Activated naive CD4-positive, alpha-beta T cell treated with anti-CD3 and anti-CD28 coated beads, Interleukin-2, amount 10 ng/mL, durations not matched to agents 7 days and 5 days (primary cell): ENCODE measurements at regions not wholly inside any gene's neighbourhood (a gene's known extent, or its start where the extent isn't known, plus 50 kb on each side); places are given as distances from the start of the nearest gene placed in this dataset.

ENCODE experiments used
- CTCF ChIA-PET: fragments of 350-600 bp; sonication (Branson Sonifier 250); formaldehyde crosslinking; loops from one replicate; lab custom pipeline; 2021; ENCODE audit warnings: antibody characterized with exemption; lab: Charles Lee
- DNase-seq: peaks from one replicate; pipeline ENCODE4 v3.0.0-alpha.2; 2020
- H3K27ac Mint-ChIP-seq: one replicate; pipeline ENCODE4 v1.8.0; 2021; ENCODE audit warnings: mild to moderate bottlenecking, moderate library complexity, mixed read lengths
- H3K27me3 Mint-ChIP-seq: one replicate; pipeline ENCODE4 v1.8.0; 2021; ENCODE audit warnings: mild to moderate bottlenecking, mixed read lengths
- H3K36me3 Mint-ChIP-seq: one replicate; pipeline ENCODE4 v1.8.0; 2021; ENCODE audit warnings: mixed read lengths
- H3K4me1 Mint-ChIP-seq: one replicate; pipeline ENCODE4 v1.8.0; 2021; ENCODE audit warnings: mixed read lengths
- H3K4me3 Mint-ChIP-seq: one replicate; pipeline ENCODE4 v1.8.0; 2021; ENCODE audit warnings: mild to moderate bottlenecking, moderate library complexity, mixed read lengths
- H3K9me3 Mint-ChIP-seq: one replicate; pipeline ENCODE4 v1.8.0; 2021; ENCODE audit warnings: mixed read lengths

DNA sequence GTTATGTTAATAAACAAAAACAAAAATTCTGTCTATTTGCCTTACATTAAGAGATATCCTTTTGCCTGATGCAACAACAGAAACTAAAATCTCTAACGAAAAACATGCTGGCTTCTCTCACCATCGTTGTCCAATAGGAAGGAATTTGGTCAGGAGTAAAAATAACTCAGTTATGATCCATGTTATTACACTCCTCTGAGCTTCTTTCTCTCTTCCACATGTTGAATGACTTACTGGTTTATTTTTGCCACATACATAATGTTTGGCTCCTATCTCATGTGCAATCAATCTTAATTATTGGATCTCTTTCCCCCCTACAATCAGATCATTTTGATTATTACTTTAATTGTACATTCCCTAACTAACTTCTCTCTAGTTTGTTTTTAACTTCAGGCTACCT lies 688.4 kb downstream of the USP25 start:
- H3K27ac Mint-ChIP-seq, result no peak overlapping the region
- no peaks in the 10 kb centered on the region for H3K36me3 Mint-ChIP-seq
- no peaks in the 10 kb centered on the region for H3K27me3 Mint-ChIP-seq
- no peak for DNase-seq
- H3K4me1 Mint-ChIP-seq, result no peaks in the 10 kb centered on the region
- no peak overlapping the region for H3K4me3 Mint-ChIP-seq
- peaks cover 2% of the 10 kb centered on the region for H3K9me3 Mint-ChIP-seq
- CTCF ChIA-PET, result no interaction called here

GRCh38 chr21:16418642-16419041 lies 688.9 kb downstream of the USP25 start:
- Mint-ChIP-seq H3K36me3 (no peaks in the 10 kb centered on the region), H3K27me3 (no peaks in the 10 kb centered on the region), H3K9me3 (peaks cover 2% of the 10 kb centered on the region), H3K4me1 (no peaks in the 10 kb centered on the region), H3K4me3 (no peak overlapping the region), H3K27ac (no peak overlapping the region)
- no peak for DNase-seq
- CTCF ChIA-PET, result no interaction called here

DNA sequence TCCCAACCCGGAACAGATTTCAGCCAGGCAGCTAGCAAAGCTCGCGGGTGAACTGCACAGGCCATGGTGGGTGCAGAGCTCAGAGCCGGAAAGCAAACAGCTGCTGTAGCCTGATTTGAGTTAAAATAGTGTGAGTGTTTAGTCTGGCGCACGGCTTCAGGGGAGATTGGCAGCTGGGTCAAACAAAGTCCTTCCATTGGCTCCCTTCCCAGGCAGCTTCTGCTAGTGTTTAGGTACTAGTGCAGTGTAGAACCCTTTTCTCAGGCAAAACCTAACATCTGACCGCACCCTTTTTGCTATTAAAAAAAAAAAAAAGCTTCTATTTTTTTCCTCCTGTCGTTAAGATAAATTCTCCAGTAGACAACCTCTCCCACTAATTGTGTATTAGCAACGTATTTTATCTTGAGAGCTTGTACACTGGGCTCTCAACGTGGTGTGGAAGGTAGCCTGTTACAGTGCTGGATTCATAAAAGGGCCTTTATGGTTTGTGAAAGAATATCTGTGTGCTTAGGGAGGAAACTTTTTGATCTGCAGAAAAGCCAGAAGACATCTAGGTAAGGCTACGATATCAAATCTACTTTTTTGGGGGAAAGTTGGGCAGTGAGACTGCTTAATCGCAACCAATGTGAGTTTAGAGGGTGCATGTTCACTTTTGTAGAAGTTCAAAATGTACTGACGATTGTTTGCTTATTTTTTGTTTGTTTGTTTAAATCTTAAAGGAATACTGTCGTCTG lies 689.6 kb downstream of the USP25 start:
- Mint-ChIP-seq H3K36me3 (no peaks in the 10 kb centered on the region), H3K4me3 (no peak overlapping the region), H3K27me3 (no peaks in the 10 kb centered on the region), H3K9me3 (peaks cover 2% of the 10 kb centered on the region), H3K27ac (no peak overlapping the region), H3K4me1 (no peaks in the 10 kb centered on the region)
- CTCF ChIA-PET, result no interaction called here
- no peak for DNase-seq

GRCh38 chr21:16420031-16420724 lies 690.4 kb downstream of the USP25 start:
- Mint-ChIP-seq H3K4me1 (no peaks in the 10 kb centered on the region), H3K9me3 (peaks cover 2% of the 10 kb centered on the region), H3K4me3 (no peak overlapping the region), H3K36me3 (no peaks in the 10 kb centered on the region), H3K27me3 (no peaks in the 10 kb centered on the region), H3K27ac (no peak overlapping the region)
- CTCF ChIA-PET, result no interaction called here
- DNase-seq, result no peak

GRCh38 chr21:16421007-16421406 lies 691.2 kb downstream of the USP25 start:
- no peak overlapping the region for H3K27ac Mint-ChIP-seq
- no peak overlapping the region for H3K4me3 Mint-ChIP-seq
- H3K9me3 Mint-ChIP-seq, result peaks cover 2% of the 10 kb centered on the region
- DNase-seq, result no peak
- H3K36me3 Mint-ChIP-seq, result no peaks in the 10 kb centered on the region
- no peaks in the 10 kb centered on the region for H3K27me3 Mint-ChIP-seq
- H3K4me1 Mint-ChIP-seq, result no peaks in the 10 kb centered on the region
- CTCF ChIA-PET, result no interaction called here

DNA sequence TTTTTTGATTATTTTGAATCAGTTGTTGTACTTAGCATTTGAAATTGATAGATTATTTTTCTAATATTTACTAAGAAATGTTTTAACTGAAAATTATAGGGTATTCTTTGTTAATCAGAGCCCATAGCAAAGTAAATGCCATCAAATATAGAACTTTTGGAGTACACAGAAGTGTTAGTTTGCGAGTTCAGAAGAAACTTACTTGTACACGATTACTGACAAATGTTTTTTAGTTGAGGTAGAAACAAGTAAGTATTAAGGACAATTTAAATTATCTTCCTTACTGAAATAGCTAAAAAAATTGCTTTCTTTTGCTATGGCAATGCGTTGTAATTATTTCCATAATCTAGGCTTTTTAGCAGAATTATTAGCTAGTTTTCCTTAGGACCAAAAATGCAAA lies 692.2 kb downstream of the USP25 start:
- no peak overlapping the region for H3K4me3 Mint-ChIP-seq
- H3K9me3 Mint-ChIP-seq, result no peaks in the 10 kb centered on the region
- H3K27ac Mint-ChIP-seq, result no peak overlapping the region
- DNase-seq, result no peak
- H3K4me1 Mint-ChIP-seq, result no peaks in the 10 kb centered on the region
- no peaks in the 10 kb centered on the region for H3K36me3 Mint-ChIP-seq
- CTCF ChIA-PET, result no interaction called here
- H3K27me3 Mint-ChIP-seq, result no peaks in the 10 kb centered on the region

GRCh38 chr21:16422702-16423101 lies 692.9 kb downstream of the USP25 start:
- Mint-ChIP-seq H3K27ac (no peak overlapping the region), H3K4me1 (no peaks in the 10 kb centered on the region), H3K9me3 (no peaks in the 10 kb centered on the region), H3K27me3 (no peaks in the 10 kb centered on the region), H3K4me3 (no peak overlapping the region), H3K36me3 (no peaks in the 10 kb centered on the region)
- DNase-seq, result no peak
- CTCF ChIA-PET, result no interaction called here

GRCh38 chr21:16423921-16424320 lies 694.1 kb downstream of the USP25 start:
- Mint-ChIP-seq H3K27me3 (no peaks in the 10 kb centered on the region), H3K4me1 (no peaks in the 10 kb centered on the region), H3K36me3 (no peaks in the 10 kb centered on the region), H3K27ac (no peak overlapping the region), H3K9me3 (no peaks in the 10 kb centered on the region), H3K4me3 (no peak overlapping the region)
- CTCF ChIA-PET, result no interaction called here
- no peak for DNase-seq

GRCh38 chr21:16424331-16424751 lies 694.6 kb downstream of the USP25 start:
- no peaks in the 10 kb centered on the region for H3K4me1 Mint-ChIP-seq
- H3K36me3 Mint-ChIP-seq, result no peaks in the 10 kb centered on the region
- no peak overlapping the region for H3K4me3 Mint-ChIP-seq
- no peaks in the 10 kb centered on the region for H3K27me3 Mint-ChIP-seq
- H3K27ac Mint-ChIP-seq, result no peak overlapping the region
- no peaks in the 10 kb centered on the region for H3K9me3 Mint-ChIP-seq
- DNase-seq, result no peak
- CTCF ChIA-PET, result no interaction called here

- Mint-ChIP-seq H3K27ac (no peak overlapping the region), H3K9me3 (no peaks in the 10 kb centered on the region), H3K4me3 (no peak overlapping the region), H3K4me1 (no peaks in the 10 kb centered on the region), H3K27me3 (no peaks in the 10 kb centered on the region), H3K36me3 (no peaks in the 10 kb centered on the region)
- DNase-seq, result no peak
- CTCF ChIA-PET, result no interaction called here
Measured at GRCh38 chr21:16425376-16425775, 695.6 kb downstream of the USP25 start.

DNA sequence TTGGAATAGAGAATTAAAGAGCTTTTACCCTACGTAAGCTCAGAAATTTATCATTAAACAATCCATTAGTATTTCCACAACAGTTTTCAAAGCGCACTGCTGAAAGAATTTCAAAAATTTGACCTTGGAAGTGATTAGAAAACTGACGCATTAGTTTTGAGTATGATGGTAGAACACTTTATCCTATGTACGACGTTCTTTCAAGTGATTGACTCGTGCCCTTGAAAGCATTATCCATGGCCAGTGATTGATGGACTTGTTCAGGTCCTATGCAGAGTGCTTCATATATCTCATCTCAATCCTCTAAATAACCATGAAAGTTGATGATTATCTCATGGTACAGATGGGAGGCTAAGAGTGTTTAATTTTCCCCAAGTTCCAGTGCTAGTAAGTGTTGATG lies 697.2 kb downstream of the USP25 start:
- CTCF ChIA-PET, result no interaction called here
- Mint-ChIP-seq H3K36me3 (no peaks in the 10 kb centered on the region), H3K27ac (no peak overlapping the region), H3K4me1 (no peaks in the 10 kb centered on the region), H3K9me3 (no peaks in the 10 kb centered on the region), H3K4me3 (no peak overlapping the region), H3K27me3 (no peaks in the 10 kb centered on the region)
- no peak for DNase-seq

DNA sequence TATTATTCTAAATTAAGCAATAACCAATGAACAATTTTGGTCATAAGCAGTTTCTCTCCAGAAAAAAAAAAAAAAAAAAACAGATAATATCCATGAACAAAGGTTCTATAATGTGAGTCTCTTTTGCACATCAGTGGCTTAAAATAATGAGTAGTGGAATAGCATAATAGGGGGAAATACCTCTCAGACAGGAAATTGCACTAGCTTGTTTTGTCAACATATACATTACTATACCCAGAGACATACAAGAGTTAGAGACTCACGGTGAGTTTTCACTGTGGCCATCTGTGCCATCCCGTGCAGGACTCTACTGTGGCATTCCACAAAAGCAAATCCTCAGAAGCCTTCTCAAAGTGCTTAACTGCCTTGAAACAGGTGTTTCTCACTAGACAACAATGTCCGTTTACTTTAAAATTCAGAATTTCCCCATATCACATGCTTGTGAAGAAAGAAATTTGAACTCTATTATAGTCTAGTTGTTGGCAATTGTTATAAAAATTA lies 697.9 kb downstream of the USP25 start:
- no peaks in the 10 kb centered on the region for H3K9me3 Mint-ChIP-seq

DNA sequence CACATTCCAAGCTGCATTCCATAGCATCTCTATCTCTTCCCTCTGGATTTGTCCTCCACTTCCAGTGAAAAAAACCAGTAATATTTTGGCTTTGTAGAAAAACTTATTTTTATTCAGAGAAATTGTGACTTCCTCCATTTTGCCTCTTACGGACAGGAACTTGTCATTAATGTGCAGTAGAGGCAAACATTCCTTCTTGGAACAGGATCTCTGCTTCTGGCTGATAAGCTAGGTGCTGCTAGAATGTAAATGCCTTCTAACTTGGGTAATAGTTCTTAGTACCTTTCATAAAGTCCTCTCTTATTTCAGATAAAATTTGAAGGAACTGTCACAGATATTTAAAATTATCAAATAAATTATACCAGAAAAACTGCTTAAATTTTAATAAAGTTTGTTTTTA lies 707.8 kb downstream of the USP25 start:
- H3K4me1 Mint-ChIP-seq, result no peaks in the 10 kb centered on the region
- DNase-seq, result no peak
- no peaks in the 10 kb centered on the region for H3K27me3 Mint-ChIP-seq
- H3K9me3 Mint-ChIP-seq, result no peaks in the 10 kb centered on the region
- H3K27ac Mint-ChIP-seq, result no peak overlapping the region
- CTCF ChIA-PET, result no interaction called here
- H3K36me3 Mint-ChIP-seq, result no peaks in the 10 kb centered on the region
- H3K4me3 Mint-ChIP-seq, result no peak overlapping the region

More for the DNA sequence above, 697.9 kb downstream of the USP25 start:
- H3K4me1 Mint-ChIP-seq, result no peaks in the 10 kb centered on the region
- no peak for DNase-seq
- H3K27ac Mint-ChIP-seq, result no peak overlapping the region
- CTCF ChIA-PET, result no interaction called here
- H3K4me3 Mint-ChIP-seq, result no peak overlapping the region
- H3K36me3 Mint-ChIP-seq, result no peaks in the 10 kb centered on the region
- H3K27me3 Mint-ChIP-seq, result no peaks in the 10 kb centered on the region

DNA sequence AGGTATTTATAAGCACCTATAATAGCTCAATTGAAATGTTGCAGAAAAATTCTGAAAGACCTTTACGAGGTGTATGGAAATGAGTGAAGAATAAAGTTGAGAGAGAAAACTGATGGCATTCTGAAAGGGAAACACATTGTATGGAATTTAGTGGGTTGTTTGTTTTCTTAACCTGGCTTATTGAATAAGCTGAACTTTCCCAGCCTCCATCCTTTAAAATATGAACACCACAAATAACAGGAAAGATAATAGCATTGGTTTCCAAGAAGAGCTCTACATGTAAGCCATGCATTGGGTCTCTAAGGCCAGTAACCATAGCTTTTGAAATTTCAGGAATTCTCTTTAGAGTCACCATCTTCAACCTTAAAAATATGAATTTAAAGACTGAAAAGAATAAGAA lies 709.0 kb downstream of the USP25 start:
- Mint-ChIP-seq H3K9me3 (no peaks in the 10 kb centered on the region), H3K27me3 (no peaks in the 10 kb centered on the region), H3K4me3 (no peak overlapping the region), H3K4me1 (no peaks in the 10 kb centered on the region), H3K36me3 (no peaks in the 10 kb centered on the region), H3K27ac (no peak overlapping the region)
- CTCF ChIA-PET, result no interaction called here
- DNase-seq, result no peak

- no peaks in the 10 kb centered on the region for H3K4me1 Mint-ChIP-seq
- H3K9me3 Mint-ChIP-seq, result no peaks in the 10 kb centered on the region
- H3K4me3 Mint-ChIP-seq, result no peak overlapping the region
- CTCF ChIA-PET, result no interaction called here
- no peak overlapping the region for H3K27ac Mint-ChIP-seq
- H3K27me3 Mint-ChIP-seq, result no peaks in the 10 kb centered on the region
- H3K36me3 Mint-ChIP-seq, result no peaks in the 10 kb centered on the region
- no peak for DNase-seq
Measured at GRCh38 chr21:16441789-16442188, 712.0 kb downstream of the USP25 start.
